ENCODE measurements at regions not wholly inside any gene's neighbourhood (a gene's known extent, or its start where the extent isn't known, plus 50 kb on each side); places are given as distances from the start of the nearest gene placed in this dataset.

DNA sequence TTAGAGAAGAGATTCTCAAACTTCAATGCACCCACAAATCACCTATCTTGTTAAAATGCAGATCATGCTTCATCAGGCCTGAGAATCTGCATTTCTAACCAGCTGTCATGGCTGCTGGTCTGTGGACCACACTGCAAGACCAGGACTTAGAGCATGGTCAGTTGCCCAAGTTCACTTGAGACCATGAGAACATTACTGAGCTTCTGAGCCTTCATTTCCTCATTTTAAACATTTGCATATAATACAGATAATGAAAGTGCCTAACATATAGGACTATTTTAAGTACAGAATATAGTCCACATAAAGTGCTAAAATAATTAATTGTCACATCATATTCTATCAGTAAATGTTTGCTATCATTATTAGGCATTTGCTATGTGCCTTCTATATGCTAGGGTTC, 260.8 kb upstream of the TNC start:
- TF ChIP-seq, protein P1, sequence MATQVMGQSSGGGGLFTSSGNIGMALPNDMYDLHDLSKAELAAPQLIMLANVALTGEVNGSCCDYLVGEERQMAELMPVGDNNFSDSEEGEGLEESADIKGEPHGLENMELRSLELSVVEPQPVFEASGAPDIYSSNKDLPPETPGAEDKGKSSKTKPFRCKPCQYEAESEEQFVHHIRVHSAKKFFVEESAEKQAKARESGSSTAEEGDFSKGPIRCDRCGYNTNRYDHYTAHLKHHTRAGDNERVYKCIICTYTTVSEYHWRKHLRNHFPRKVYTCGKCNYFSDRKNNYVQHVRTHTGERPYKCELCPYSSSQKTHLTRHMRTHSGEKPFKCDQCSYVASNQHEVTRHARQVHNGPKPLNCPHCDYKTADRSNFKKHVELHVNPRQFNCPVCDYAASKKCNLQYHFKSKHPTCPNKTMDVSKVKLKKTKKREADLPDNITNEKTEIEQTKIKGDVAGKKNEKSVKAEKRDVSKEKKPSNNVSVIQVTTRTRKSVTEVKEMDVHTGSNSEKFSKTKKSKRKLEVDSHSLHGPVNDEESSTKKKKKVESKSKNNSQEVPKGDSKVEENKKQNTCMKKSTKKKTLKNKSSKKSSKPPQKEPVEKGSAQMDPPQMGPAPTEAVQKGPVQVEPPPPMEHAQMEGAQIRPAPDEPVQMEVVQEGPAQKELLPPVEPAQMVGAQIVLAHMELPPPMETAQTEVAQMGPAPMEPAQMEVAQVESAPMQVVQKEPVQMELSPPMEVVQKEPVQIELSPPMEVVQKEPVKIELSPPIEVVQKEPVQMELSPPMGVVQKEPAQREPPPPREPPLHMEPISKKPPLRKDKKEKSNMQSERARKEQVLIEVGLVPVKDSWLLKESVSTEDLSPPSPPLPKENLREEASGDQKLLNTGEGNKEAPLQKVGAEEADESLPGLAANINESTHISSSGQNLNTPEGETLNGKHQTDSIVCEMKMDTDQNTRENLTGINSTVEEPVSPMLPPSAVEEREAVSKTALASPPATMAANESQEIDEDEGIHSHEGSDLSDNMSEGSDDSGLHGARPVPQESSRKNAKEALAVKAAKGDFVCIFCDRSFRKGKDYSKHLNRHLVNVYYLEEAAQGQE (IDR thresholded peaks at IDR 0.05), result no peak
- TF ChIP-seq, protein P2, sequence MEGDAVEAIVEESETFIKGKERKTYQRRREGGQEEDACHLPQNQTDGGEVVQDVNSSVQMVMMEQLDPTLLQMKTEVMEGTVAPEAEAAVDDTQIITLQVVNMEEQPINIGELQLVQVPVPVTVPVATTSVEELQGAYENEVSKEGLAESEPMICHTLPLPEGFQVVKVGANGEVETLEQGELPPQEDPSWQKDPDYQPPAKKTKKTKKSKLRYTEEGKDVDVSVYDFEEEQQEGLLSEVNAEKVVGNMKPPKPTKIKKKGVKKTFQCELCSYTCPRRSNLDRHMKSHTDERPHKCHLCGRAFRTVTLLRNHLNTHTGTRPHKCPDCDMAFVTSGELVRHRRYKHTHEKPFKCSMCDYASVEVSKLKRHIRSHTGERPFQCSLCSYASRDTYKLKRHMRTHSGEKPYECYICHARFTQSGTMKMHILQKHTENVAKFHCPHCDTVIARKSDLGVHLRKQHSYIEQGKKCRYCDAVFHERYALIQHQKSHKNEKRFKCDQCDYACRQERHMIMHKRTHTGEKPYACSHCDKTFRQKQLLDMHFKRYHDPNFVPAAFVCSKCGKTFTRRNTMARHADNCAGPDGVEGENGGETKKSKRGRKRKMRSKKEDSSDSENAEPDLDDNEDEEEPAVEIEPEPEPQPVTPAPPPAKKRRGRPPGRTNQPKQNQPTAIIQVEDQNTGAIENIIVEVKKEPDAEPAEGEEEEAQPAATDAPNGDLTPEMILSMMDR (IDR thresholded peaks at IDR 0.05; ENCODE audit: low read depth, low read length, missing input control), result no peak

Data from liver (tissue), 2 donors.